ENCODE measurements at regions not wholly inside any gene's neighbourhood (a gene's known extent, or its start where the extent isn't known, plus 50 kb on each side); places are given as distances from the start of the nearest gene placed in this dataset.

DNA sequence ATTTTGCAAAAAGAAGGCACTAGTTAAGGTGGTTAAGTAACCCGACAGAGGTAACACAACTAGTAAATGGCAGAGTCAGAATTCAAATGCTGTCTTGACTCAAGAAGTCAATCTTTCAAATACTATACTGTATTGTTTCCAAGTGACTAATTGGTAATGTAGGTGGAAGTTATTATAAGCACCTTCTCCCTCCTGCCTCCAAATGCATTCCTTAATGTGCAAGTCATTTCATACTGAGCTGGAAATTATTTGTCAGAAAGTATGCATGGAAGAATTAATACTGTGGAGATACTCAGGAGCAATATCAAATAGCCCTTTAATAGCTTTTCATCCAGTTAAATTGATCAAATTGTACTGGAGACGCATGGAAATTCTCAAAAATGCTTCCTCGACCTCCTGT, 579.1 kb downstream of the DOK5 start:
- no peak for TF ChIP-seq CEBPB (IDR thresholded peaks at IDR 0.05)

DNA sequence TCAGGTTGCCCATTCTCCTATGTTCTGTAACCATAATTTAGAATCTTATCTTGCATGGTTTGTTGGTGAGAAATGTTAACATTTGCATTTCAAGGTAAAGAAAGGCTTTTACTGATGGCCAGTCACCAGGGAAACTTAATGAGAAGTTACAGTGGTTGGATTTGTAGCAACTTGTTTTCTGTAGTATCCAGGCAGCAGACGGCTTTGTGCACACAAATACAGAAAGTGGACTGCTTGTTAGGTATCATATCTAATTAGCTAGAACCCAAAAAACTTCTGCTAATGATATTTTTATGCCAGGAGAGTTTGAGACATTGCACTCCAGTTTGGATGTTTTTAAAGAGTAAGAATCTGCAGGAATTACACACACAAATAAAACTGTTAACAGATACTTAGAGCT, 578.0 kb downstream of the DOK5 start:
- no peak for TF ChIP-seq TAF1 (IDR thresholded peaks at IDR 0.05; ENCODE audit: low read depth)
- no peak for TF ChIP-seq EGR1 (IDR thresholded peaks at IDR 0.05)
- TF ChIP-seq, protein P1, sequence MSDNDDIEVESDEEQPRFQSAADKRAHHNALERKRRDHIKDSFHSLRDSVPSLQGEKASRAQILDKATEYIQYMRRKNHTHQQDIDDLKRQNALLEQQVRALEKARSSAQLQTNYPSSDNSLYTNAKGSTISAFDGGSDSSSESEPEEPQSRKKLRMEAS (IDR thresholded peaks at IDR 0.05) = no peak
- no peak for TF ChIP-seq CREB1 (IDR thresholded peaks at IDR 0.05; ENCODE audit: low read depth)
- TF ChIP-seq TCF12 (IDR thresholded peaks at IDR 0.05; ENCODE audit: low read depth) = no peak
- TF ChIP-seq, protein P2, sequence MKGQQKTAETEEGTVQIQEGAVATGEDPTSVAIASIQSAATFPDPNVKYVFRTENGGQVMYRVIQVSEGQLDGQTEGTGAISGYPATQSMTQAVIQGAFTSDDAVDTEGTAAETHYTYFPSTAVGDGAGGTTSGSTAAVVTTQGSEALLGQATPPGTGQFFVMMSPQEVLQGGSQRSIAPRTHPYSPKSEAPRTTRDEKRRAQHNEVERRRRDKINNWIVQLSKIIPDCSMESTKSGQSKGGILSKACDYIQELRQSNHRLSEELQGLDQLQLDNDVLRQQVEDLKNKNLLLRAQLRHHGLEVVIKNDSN (IDR thresholded peaks at IDR 0.05) = no peak

DNA sequence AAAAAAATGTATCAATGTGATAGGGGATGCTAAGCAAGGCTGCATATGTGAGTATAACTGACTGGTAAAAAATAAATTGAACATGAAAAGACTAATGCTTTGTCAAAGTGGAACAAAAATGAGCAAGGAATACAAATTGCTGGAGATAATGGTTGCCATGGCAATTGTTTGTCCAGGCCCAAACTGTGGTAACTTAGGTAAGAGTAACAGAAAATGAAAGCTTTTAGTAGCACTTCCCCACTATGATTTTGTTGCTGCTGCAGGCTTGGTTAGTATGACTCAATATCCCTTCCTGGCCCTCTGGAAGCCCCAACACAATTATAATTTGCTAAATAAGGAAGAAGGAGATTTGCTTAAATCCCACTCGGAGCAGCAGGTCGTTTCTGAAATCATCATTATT, 577.1 kb downstream of the DOK5 start:
- TF ChIP-seq TAF1 (IDR thresholded peaks at IDR 0.05; ENCODE audit: low read depth) (no peak), EGR1 (IDR thresholded peaks at IDR 0.05) (no peak), RAD21 (IDR thresholded peaks at IDR 0.05; ENCODE audit: low read depth) (no peak), ZBTB7A (IDR thresholded peaks at IDR 0.05; ENCODE audit: low read depth) (no peak), TEAD4 (IDR thresholded peaks at IDR 0.05) (no peak), TCF12 (IDR thresholded peaks at IDR 0.05; ENCODE audit: low read depth) (no peak), NFIC (IDR thresholded peaks at IDR 0.05) (no peak), CREB1 (IDR thresholded peaks at IDR 0.05; ENCODE audit: low read depth) (no peak), EP300 (IDR thresholded peaks at IDR 0.05; ENCODE audit: borderline replicate concordance) (no peak), YY1 (IDR thresholded peaks at IDR 0.05; ENCODE audit: low read depth) (no peak), FOXM1 (IDR thresholded peaks at IDR 0.05; ENCODE audit: borderline replicate concordance, low read depth) (no peak), CEBPB (IDR thresholded peaks at IDR 0.05) (no peak)
- TF ChIP-seq, protein P2 (IDR thresholded peaks at IDR 0.05) = no peak
- TF ChIP-seq, protein P3, sequence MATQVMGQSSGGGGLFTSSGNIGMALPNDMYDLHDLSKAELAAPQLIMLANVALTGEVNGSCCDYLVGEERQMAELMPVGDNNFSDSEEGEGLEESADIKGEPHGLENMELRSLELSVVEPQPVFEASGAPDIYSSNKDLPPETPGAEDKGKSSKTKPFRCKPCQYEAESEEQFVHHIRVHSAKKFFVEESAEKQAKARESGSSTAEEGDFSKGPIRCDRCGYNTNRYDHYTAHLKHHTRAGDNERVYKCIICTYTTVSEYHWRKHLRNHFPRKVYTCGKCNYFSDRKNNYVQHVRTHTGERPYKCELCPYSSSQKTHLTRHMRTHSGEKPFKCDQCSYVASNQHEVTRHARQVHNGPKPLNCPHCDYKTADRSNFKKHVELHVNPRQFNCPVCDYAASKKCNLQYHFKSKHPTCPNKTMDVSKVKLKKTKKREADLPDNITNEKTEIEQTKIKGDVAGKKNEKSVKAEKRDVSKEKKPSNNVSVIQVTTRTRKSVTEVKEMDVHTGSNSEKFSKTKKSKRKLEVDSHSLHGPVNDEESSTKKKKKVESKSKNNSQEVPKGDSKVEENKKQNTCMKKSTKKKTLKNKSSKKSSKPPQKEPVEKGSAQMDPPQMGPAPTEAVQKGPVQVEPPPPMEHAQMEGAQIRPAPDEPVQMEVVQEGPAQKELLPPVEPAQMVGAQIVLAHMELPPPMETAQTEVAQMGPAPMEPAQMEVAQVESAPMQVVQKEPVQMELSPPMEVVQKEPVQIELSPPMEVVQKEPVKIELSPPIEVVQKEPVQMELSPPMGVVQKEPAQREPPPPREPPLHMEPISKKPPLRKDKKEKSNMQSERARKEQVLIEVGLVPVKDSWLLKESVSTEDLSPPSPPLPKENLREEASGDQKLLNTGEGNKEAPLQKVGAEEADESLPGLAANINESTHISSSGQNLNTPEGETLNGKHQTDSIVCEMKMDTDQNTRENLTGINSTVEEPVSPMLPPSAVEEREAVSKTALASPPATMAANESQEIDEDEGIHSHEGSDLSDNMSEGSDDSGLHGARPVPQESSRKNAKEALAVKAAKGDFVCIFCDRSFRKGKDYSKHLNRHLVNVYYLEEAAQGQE (IDR thresholded peaks at IDR 0.05; ENCODE audit: low read depth) = no peak
- TF ChIP-seq, protein P1 (IDR thresholded peaks at IDR 0.05) = no peak

DNA sequence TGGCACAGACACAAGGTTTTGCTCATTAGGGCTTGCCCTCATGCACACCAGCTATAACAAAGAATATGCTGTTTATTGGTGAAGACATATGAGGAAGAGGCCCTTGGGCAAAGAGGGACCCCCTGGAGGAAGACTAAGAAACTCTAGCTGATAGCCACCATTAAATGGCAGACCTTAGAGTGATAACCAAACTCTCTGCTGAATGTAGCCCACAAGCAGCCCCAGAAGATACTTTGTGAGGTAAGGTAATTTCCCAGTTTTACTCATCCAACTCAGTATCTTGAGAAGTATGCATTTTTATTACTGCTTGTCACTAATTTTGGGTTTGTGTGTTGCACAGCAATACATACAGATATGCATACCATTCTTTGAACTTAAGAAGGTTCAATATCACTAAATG, 563.3 kb downstream of the DOK5 start:
- TF ChIP-seq TAF1 (IDR thresholded peaks at IDR 0.05; ENCODE audit: low read depth) (no peak), NFIC (IDR thresholded peaks at IDR 0.05) (no peak), YY1 (IDR thresholded peaks at IDR 0.05; ENCODE audit: low read depth) (no peak), ZBTB7A (IDR thresholded peaks at IDR 0.05; ENCODE audit: low read depth) (no peak), TCF12 (IDR thresholded peaks at IDR 0.05; ENCODE audit: low read depth) (no peak), RAD21 (IDR thresholded peaks at IDR 0.05; ENCODE audit: low read depth) (no peak), EGR1 (IDR thresholded peaks at IDR 0.05) (no peak), CREB1 (IDR thresholded peaks at IDR 0.05; ENCODE audit: low read depth) (no peak), TEAD4 (IDR thresholded peaks at IDR 0.05) (no peak), CEBPB (IDR thresholded peaks at IDR 0.05) (no peak)
- TF ChIP-seq, protein P2 (IDR thresholded peaks at IDR 0.05) = no peak
- TF ChIP-seq, protein P3 (IDR thresholded peaks at IDR 0.05; ENCODE audit: low read depth) = no peak

DNA sequence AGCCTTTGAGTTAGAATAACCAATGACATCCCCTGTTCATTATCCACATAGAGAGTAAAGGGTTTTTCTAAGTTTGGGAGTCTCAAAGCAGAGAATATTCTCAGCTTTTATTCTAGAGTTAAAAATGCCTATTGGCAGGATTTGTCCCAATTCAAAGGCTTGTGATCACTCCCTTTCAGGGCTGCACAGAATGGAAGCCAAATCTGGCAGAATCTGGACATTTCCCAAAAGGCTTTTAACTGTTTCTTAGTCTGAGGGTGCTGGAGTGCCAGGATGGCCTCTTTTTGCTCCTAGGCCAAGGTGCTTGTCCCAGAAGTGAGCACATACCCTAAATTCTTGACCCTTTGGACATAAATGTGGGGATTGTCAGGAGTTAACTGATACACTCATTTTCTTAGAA, 556.6 kb downstream of the DOK5 start:
- TF ChIP-seq YY1 (IDR thresholded peaks at IDR 0.05; ENCODE audit: low read depth) = no peak
- no peak for TF ChIP-seq FOXM1 (IDR thresholded peaks at IDR 0.05; ENCODE audit: borderline replicate concordance, low read depth)
- TF ChIP-seq, protein P1 (IDR thresholded peaks at IDR 0.05) = no peak
- no peak for TF ChIP-seq RAD21 (IDR thresholded peaks at IDR 0.05; ENCODE audit: low read depth)
- TF ChIP-seq, protein P3 (IDR thresholded peaks at IDR 0.05; ENCODE audit: low read depth) = no peak
